HG03045 (cell line): ENCODE measurements at regions not wholly inside any gene's neighbourhood (a gene's known extent, or its start where the extent isn't known, plus 50 kb on each side); places are given as distances from the start of the nearest gene placed in this dataset.

Source experiments
- ATAC-seq: cut with Tn5 transposase; IDR thresholded peaks from one replicate; pipeline ENCODE4 v1.9.1; 2021; ENCODE audit warnings: mild to moderate bottlenecking, moderate library complexity; ENCODE audit not compliant: unreplicated experiment

- no peak for ATAC-seq
These were observed 53.9 kb upstream of the GALNTL6 start for GRCh38 chr4:171759274-171759673.

GRCh38 chr4:171751538-171751937 is 61.7 kb upstream of the GALNTL6 start:
- no peak for ATAC-seq

GRCh38 chr4:171746418-171746817 is 66.8 kb upstream of the GALNTL6 start:
- no peak for ATAC-seq

- ATAC-seq = no peak
These were observed 70.8 kb upstream of the GALNTL6 start for GRCh38 chr4:171742436-171742835.

GRCh38 chr4:171727185-171727584 is 86.0 kb upstream of the GALNTL6 start:
- no peak for ATAC-seq

- no peak for ATAC-seq
These were observed 91.3 kb upstream of the GALNTL6 start for GRCh38 chr4:171721937-171722336.

GRCh38 chr4:171719691-171720090 is 93.5 kb upstream of the GALNTL6 start:
- no peak for ATAC-seq

- no peak for ATAC-seq
These were observed 94.5 kb upstream of the GALNTL6 start for GRCh38 chr4:171718665-171719064.

- ATAC-seq = no peak
These were observed 95.1 kb upstream of the GALNTL6 start for GRCh38 chr4:171718069-171718468.

GRCh38 chr4:171717231-171717741 is 95.9 kb upstream of the GALNTL6 start:
- no peak for ATAC-seq

GRCh38 chr4:171715973-171716372 is 97.2 kb upstream of the GALNTL6 start:
- no peak for ATAC-seq

- ATAC-seq = no peak
These were observed 98.3 kb upstream of the GALNTL6 start for GRCh38 chr4:171714791-171715454.

GRCh38 chr4:171710743-171711142 is 102.5 kb upstream of the GALNTL6 start:
- ATAC-seq = no peak

GRCh38 chr4:171676555-171677215 is 136.5 kb upstream of the GALNTL6 start:
- peak; percentile 99 for ATAC-seq

GRCh38 chr4:171674781-171675180 is 138.4 kb upstream of the GALNTL6 start:
- no peak for ATAC-seq

- no peak for ATAC-seq
These were observed 144.8 kb upstream of the GALNTL6 start for GRCh38 chr4:171668403-171668802.

GRCh38 chr4:171667906-171668305 is 145.3 kb upstream of the GALNTL6 start:
- no peak for ATAC-seq

- ATAC-seq = no peak
These were observed 162.1 kb upstream of the GALNTL6 start for GRCh38 chr4:171651071-171651470.

GRCh38 chr4:171650543-171650942 is 162.7 kb upstream of the GALNTL6 start:
- peak; percentile 62 for ATAC-seq

- no peak for ATAC-seq
These were observed 164.3 kb upstream of the GALNTL6 start for GRCh38 chr4:171648926-171649325.

GRCh38 chr4:171646984-171647383 is 166.2 kb upstream of the GALNTL6 start:
- ATAC-seq = no peak

- ATAC-seq = peak; percentile 83
These were observed 168.7 kb upstream of the GALNTL6 start for GRCh38 chr4:171644430-171645057.
